GM12891 (cell line): ENCODE measurements at regions not wholly inside any gene's neighbourhood (a gene's known extent, or its start where the extent isn't known, plus 50 kb on each side); places are given as distances from the start of the nearest gene placed in this dataset.

ENCODE experiments used
- PAX5 ChIP-seq: IDR thresholded peaks from 2 replicates; pipeline ENCODE4 v1.6.1; 2011; ENCODE audit warnings: low read length, moderate library complexity, mild to moderate bottlenecking; ENCODE audit not compliant: insufficient read depth, severe bottlenecking
- POLR2A ChIP-seq: IDR thresholded peaks from 2 replicates; pipeline ENCODE4 v1.6.1; 2011; ENCODE audit warnings: low read depth, low read length, control low read depth
- TAF1 ChIP-seq: IDR thresholded peaks from 2 replicates; pipeline ENCODE4 v1.6.1; 2011; ENCODE audit warnings: low read depth, low read length, control low read depth

GRCh38 chr6:115071962-115072361 is 729.1 kb upstream of the HS3ST5 start:
- TF ChIP-seq PAX5 (no peak), POLR2A (no peak), TAF1 (no peak)
